Retinal pigment epithelial cell (primary cell): ENCODE measurements at regions not wholly inside any gene's neighbourhood (a gene's known extent, or its start where the extent isn't known, plus 50 kb on each side); places are given as distances from the start of the nearest gene placed in this dataset.
"Not testable (repeated sequence)": the region's sequence is repeated elsewhere in the genome, so short reads cannot be mapped to it uniquely, and the experiment has no call there.

ENCODE experiments used
- DNase-seq: peaks from one replicate; pipeline ENCODE4 v3.0.0-alpha.2; 2010; ENCODE audit warnings: low read depth
- H3K4me3 ChIP-seq: 2 replicates; pipeline ENCODE4 v1.5.1; 2011; ENCODE audit warnings: mild to moderate bottlenecking, low read length, control low read depth, moderate library complexity
- TF ChIP-seq, protein P1 (sequence below): conservative IDR thresholded peaks from 2 replicates; pipeline ENCODE4 v1.5.1; 2011; ENCODE audit warnings: low read depth, low read length, control low read depth, inconsistent platforms

DNA sequence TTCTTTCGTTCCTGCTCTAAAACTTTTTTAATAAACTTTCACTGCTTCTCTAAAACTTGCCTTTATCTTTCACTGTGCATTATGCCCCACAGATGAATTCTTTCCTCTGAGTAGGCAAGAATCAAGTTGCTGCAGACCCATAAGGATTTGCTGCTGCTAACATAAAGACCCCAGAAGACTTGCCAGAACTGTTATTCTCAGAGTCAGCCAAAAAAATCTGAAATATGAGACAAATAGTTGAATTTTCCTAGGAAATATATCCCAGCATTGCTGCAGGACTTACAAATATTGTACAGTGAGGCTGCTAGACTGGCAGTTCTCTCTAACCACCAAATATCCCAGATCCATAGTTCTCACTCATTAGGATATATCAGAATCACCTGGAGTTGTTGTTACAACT, 349.1 kb upstream of the FLRT2 start:
- TF ChIP-seq, protein P1, sequence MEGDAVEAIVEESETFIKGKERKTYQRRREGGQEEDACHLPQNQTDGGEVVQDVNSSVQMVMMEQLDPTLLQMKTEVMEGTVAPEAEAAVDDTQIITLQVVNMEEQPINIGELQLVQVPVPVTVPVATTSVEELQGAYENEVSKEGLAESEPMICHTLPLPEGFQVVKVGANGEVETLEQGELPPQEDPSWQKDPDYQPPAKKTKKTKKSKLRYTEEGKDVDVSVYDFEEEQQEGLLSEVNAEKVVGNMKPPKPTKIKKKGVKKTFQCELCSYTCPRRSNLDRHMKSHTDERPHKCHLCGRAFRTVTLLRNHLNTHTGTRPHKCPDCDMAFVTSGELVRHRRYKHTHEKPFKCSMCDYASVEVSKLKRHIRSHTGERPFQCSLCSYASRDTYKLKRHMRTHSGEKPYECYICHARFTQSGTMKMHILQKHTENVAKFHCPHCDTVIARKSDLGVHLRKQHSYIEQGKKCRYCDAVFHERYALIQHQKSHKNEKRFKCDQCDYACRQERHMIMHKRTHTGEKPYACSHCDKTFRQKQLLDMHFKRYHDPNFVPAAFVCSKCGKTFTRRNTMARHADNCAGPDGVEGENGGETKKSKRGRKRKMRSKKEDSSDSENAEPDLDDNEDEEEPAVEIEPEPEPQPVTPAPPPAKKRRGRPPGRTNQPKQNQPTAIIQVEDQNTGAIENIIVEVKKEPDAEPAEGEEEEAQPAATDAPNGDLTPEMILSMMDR: no peak
- H3K4me3 ChIP-seq: no peak overlapping the region
- DNase-seq: no peak

DNA sequence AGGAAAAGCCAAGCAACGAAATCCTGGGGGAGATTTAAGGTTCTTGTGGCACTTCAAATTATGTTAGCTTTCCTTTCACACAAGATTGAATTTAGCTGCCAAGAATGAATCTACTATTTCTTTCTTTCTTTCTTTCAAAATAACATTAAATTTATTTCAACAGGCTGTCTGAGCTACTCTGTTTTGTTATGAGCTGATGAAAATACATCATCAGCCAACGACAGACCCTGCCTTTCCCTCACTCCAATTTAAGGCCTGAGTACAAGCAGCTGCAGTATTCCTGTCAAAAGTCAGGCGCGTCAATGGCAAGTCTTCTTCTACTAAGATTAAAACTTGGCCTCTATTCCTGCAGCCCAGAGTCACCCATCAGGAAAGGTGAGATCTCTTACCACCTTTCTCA, 347.7 kb upstream of the FLRT2 start:
- no peak overlapping the region for H3K4me3 ChIP-seq
- TF ChIP-seq, protein P1: no peak
- DNase-seq: no peak

GRCh38 chr14:85186082-85186481, 343.9 kb upstream of the FLRT2 start:
- H3K4me3 ChIP-seq: no peak overlapping the region
- TF ChIP-seq, protein P1: no peak
- DNase-seq: no peak

- H3K4me3 ChIP-seq: no peak overlapping the region
- TF ChIP-seq, protein P1: no peak
- DNase-seq: no peak
Measured at GRCh38 chr14:85187521-85187920, 342.4 kb upstream of the FLRT2 start.

DNA sequence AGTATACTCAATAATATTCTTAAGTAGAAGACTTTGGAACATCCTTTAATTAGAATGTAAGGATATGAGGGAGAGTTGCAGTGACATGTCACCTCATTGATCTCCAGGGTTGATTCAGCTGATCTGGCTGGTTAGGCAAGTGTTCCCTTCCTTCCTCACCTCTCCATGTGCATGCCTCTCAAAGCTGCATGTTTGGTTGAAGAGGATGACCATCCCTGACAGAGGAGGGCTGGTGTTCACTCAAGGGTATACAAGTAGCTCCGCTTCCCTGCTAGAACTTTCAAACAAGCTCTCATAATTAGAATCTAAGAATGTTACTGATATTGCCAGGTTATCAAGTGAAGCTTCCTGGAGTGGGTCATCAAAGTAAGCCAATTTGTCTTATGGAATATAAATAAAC, 341.1 kb upstream of the FLRT2 start:
- no peak for DNase-seq
- H3K4me3 ChIP-seq: no peak overlapping the region
- TF ChIP-seq, protein P1: no peak

DNA sequence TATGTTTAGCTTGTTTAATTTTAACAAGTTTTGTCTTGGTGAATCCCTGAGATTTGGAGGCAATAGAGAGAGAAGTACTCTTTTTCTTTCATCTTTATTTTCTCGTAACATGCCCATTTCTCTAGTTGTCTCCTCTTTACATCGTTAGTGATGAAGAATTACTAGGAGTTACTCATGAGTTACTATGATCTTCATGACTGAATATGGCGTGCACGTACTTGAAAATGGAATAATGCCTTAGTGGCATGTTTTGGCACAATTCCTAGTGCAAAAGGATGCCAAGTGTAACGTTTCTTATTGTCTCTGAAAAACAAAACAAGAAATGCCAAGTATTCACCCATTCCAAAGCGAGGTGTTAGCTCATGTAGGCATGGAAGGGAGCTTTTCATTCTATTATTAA, 340.7 kb upstream of the FLRT2 start:
- not testable (repeated sequence) for DNase-seq

DNA sequence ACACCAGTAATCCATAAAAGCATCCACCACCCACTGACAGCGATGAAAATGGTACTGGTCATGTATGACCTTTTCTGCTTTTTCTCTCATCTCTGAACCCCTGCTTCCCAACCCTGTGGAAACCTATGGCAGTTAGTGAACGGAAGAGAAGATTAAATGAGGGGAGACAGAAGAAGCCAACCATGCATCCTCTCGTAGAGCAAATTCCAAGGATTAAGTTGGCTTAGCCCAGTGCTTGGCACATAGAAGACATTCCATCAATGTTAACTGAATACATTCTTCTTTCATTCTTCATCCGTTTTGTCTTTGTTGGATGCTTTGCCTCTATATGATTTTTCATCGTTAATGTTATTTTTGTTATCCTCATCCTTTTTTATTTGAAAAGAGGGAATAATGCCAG, 339.7 kb upstream of the FLRT2 start:
- DNase-seq: peak; percentile 55
- TF ChIP-seq, protein P1: no peak
- H3K4me3 ChIP-seq: no peak overlapping the region

More for the DNA sequence above, 340.7 kb upstream of the FLRT2 start:
- not testable (repeated sequence) for H3K4me3 ChIP-seq

DNA sequence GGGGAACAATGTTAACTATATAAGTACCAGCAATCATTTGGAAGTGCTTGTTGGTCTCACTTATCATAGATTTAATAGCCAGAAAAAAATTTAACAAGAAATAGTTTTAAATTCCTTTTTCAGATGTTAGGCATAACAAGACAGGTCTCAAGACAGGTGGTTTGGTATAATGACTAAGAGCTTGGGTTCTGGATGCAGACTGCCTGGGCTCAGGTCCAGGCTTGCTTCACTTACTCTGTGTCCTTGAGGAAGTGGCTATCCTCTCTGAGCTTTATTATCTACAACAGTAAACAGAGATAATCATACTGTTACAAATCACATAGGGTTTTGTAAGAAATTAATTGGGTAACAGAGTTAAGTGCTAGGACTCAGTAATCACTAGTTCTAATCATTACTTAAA, 338.0 kb upstream of the FLRT2 start:
- no peak overlapping the region for H3K4me3 ChIP-seq
- TF ChIP-seq, protein P1: no peak
- no peak for DNase-seq
